SH-SY5Y (cell line): ENCODE measurements at regions not wholly inside any gene's neighbourhood (a gene's known extent, or its start where the extent isn't known, plus 50 kb on each side); places are given as distances from the start of the nearest gene placed in this dataset.

Experiments used
- GATA2 ChIP-seq: IDR thresholded peaks from 2 replicates; pipeline ENCODE4 v1.6.1; 2011; ENCODE audit warnings: mild to moderate bottlenecking, low read depth, low read length
- GATA3 ChIP-seq: IDR thresholded peaks from 2 replicates; pipeline ENCODE4 v1.6.1; 2011; ENCODE audit warnings: low read depth, mild to moderate bottlenecking, low read length, moderate library complexity

DNA sequence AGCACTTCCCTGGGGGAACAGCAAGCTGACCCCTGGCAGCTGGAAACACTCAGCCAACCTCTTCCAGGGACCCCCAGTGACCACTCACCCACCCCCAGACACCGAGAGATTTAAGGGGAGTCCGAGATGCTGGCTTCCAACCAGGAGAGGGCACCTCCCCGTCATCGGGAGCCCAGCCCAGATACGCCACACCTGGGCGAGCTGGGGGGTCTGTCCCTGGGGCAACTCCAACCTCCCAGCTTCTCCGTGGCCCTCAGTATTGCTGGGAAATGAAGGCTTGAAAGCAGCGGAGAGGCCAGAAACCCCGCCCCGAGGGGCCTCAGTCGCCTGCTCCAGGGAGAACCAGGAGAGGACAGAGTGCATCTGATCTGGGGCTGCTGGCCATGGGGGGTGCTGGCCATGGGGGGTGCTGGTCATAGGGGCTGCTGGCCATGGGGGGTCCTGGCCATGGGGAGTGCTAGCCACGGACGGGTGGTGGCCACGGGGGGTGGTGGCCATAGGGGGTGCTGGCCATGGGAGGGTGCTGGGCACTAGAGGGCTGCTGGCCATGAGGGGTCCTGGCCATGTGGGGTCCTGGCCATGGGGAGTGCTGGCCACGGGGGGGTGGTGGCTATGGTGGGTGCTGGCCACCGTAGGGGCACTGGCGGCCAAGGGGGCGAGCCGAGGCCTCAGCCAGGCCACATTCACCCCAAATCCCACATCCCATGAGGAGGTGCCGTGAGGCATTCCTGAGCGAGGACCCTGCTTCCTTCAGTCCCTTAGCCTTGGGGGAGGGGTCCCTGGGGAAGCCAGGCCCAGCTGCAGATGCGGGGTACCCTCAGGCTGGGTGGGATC lies 61.5 kb upstream of the TTC34 start:
- TF ChIP-seq GATA3 (no peak), GATA2 (no peak)

- TF ChIP-seq GATA2 (no peak), GATA3 (no peak)
Observed at GRCh38 chr1:2863648-2863963, 62.1 kb upstream of the TTC34 start.

DNA sequence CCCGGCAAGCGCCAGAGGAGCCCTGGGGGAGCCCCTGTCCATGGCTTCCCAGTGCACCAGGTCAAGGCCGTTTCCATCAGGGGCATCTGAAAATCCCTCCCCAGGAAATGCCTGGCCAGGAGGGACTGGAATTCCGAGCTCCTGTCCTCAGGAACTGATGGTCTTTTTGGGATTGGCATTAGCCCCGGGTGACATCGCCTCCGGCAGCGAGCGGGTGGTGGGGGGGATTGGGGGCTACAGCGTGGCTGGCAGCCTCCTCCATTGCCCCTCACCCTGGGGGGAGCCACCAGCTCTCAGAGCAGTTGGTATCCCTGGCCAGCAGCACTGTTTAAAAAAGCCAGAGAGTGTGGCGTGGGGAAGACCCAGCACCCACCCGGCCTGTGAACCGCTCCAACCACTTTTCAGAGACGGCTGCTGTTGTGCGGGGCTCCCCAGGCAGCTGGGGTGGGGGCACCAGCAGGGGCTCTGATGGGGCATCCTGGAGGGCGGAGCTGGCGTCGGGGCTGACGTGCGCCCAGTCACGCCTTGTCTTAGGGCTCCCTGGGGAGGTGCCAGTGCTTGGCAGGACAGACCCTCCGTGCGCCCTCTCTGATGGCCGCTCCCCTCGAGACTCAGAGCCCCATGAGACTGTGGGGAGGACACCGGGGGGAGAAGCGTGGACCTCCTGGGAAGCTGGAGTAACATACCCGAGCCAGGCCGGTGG lies 62.9 kb upstream of the TTC34 start:
- TF ChIP-seq GATA2 (no peak), GATA3 (no peak)

- TF ChIP-seq GATA3, result no peak
- no peak for TF ChIP-seq GATA2
Observed at GRCh38 chr1:2865000-2865399, 63.5 kb upstream of the TTC34 start.

GRCh38 chr1:2865571-2866421 lies 64.3 kb upstream of the TTC34 start:
- TF ChIP-seq GATA2, result no peak
- TF ChIP-seq GATA3, result no peak

- TF ChIP-seq GATA3 (no peak), GATA2 (no peak)
Observed at GRCh38 chr1:2866422-2867086, 65.1 kb upstream of the TTC34 start.

DNA sequence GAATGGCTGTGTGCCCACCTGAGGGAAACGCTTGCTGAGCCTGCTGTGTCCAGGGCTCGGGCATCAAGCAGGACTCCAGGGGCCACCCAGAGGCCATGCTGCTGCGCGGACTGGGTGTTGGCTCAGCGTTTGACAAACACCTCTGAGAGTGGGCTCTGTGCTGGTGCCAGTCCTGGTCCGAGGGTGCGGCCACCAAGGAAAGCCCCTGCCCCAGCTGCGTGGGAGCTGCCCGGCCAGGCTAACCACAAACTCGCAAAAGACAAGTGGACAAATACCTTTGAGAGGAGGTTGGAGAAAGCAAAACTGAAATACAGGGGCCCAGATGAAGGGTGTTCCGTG lies 65.6 kb upstream of the TTC34 start:
- no peak for TF ChIP-seq GATA3
- TF ChIP-seq GATA2, result no peak

GRCh38 chr1:2867861-2868260 lies 66.4 kb upstream of the TTC34 start:
- TF ChIP-seq GATA3, result no peak

DNA sequence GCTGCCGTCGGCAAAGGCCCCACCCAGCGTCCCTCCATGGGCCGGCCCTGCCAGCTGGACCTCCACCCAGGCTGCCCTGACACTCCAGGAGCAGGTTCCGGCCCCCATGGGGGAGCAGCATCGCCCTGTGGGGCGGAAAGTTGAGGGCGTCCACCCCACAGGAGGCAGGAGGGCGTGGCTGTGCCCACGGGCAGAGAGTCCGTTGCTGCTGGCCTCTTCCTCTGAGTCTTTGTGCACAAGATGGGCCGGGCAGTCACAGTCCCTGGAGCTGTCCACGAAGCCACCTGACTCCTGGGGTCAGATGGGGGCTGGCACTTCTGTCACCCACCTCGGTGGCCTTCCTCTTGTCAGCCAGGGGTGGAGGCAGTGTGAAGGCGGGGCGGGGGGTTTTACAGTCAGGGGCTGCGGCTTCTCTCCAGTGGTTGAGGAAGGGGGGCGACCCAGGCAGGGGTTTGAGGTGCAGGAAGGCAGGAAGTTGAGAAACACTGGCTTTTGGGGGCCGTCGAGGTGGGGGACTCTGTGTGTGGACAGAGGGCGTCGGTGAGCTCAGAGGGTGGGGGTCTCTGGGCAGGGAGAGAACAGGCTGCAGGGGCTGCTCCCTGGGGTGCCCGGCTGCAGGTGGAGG lies 67.2 kb upstream of the TTC34 start:
- TF ChIP-seq GATA3, result no peak
- TF ChIP-seq GATA2, result no peak

DNA sequence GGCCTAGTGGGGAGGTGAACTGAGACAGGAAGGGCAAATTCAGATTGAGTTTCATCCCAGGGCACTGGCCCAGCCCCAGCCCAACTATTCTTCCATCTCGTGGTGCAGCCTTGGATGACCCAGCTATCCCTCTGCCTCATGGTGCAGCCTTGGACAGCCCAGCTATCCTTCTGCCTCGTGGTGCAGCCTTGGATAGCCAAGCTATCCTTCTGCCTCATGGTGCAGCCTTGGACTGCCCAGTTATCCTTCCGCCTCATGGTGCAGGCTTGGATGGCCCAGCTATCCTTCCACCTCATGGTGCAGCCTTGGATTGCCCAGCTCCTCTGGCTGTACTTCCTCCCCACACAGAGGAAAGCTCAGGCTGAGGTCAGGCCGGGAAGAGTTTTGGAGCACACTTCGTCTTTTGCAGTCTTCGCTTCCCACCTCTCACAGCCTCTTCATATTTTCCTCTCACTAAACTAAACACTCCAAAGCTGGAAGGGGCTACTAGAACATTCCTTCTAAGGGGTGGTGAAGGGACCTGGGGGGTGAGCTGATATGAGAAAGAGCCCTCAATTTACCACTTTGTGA lies 69.8 kb upstream of the TTC34 start:
- TF ChIP-seq GATA2 (no peak), GATA3 (no peak)

DNA sequence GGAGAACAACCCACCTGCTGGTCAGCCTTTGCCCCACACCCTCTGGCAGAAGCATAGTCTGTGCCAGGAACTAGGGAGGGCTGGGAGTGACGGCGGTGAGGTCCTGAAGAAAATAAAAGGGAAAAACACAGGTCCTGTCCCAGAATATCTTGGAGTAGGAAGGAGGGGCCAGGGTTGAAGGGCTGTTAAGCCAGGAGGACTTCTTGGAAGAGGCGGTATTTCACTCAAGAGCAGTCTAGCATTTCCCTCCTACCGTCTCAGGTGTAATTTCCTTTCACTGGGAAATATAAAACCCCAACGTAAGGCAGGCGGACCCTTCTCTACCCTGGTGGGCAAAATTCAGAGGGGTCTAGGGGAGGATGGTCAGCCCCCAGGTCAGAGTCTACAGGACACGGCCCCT lies 72.7 kb upstream of the TTC34 start:
- TF ChIP-seq GATA2, result no peak
- no peak for TF ChIP-seq GATA3

DNA sequence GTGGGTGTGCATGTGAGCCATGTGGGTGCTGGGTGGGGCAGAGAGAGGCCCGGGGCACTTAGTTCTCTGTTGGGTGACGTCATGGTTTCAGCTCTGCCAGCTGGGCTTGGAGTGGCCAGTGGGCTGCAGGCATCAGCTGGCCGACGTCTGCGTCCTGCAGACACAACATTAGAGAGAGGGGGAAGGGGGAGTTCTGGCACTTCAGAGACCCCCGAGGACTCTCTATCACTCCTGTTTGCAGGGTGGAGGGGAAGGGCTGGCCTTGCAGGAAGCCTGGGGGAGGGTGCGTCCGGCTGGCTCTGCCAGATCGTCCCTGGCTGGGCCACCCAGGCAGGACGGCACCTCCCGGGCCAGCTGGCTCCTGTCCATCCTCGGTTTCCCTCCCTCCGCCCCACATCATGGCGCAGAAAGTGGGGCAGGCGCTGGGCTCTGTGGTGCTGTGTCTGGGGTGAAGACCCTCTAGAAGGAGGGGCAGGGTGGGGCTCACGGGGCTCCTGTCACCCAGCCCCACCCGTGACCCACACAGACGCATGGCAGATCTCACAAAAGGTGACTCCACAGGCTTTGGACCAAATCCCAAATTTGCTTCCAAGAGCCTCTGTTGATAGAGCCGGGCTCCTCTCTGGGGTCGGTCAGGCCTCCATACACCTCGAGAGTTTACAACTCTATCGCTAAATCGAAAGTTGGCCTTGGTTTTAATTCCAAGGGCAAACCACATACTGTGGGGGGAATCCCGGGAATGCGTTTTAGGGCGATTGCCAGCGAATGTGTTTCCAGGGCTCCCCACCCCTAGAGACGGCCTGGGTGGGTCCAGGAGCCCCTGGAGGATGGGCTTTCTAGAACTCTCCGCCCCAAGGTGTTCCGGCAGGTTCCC lies 73.4 kb upstream of the TTC34 start:
- TF ChIP-seq GATA2 (no peak), GATA3 (no peak)

- no peak for TF ChIP-seq GATA2
- no peak for TF ChIP-seq GATA3
Observed at GRCh38 chr1:2875707-2876561, 74.4 kb upstream of the TTC34 start.

- TF ChIP-seq GATA2 (no peak), GATA3 (no peak)
Observed at GRCh38 chr1:2876846-2877245, 75.4 kb upstream of the TTC34 start.
